ENCODE measurements at regions not wholly inside any gene's neighbourhood (a gene's known extent, or its start where the extent isn't known, plus 50 kb on each side); places are given as distances from the start of the nearest gene placed in this dataset.

DNA sequence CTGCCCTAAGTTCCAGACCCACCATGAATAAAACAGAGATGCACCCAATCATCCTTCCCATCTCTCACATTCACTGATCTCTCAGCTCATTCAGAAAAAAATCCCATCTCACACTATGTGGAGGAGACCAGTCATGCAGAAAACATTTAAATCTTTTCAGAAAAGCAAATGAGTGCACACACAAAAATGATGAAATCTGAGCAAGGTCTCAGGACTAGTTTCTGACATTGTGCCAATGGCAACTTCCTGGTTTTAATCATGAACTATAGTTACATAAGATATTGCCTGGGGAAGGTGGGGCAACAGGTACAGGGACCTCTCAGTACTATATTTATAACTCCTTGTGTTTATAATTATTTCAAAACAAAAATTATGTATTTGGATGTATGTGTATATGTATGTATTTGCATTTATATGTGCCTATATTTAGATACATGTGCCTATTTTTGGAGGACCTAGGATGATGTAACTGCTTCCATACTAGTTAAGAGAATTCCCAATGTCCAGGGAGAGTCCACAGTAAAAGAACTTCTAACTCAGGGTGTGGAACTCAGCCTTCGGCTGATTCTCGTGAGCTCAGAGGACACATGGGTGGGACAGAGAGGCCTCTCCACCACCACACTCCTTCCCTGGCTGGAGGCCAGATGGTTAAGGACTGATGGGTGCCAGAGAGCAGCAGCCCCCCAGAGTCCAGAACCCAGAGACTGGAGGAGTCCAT, 71.7 kb upstream of the MAP3K4 start:
- Mint-ChIP-seq H3K36me3 (ENCODE audit: low read depth) (peaks cover 4% of the 10 kb centered on the region), H3K9me3 (peaks cover 6% of the 10 kb centered on the region), H3K4me1 (no peaks in the 10 kb centered on the region), H3K27me3 (ENCODE audit: low read depth) (no peaks in the 10 kb centered on the region), H3K27ac (ENCODE audit: unreplicated experiment) (no peak overlapping the region), H3K4me3 (no peak overlapping the region)
- TF ChIP-seq, protein P1, sequence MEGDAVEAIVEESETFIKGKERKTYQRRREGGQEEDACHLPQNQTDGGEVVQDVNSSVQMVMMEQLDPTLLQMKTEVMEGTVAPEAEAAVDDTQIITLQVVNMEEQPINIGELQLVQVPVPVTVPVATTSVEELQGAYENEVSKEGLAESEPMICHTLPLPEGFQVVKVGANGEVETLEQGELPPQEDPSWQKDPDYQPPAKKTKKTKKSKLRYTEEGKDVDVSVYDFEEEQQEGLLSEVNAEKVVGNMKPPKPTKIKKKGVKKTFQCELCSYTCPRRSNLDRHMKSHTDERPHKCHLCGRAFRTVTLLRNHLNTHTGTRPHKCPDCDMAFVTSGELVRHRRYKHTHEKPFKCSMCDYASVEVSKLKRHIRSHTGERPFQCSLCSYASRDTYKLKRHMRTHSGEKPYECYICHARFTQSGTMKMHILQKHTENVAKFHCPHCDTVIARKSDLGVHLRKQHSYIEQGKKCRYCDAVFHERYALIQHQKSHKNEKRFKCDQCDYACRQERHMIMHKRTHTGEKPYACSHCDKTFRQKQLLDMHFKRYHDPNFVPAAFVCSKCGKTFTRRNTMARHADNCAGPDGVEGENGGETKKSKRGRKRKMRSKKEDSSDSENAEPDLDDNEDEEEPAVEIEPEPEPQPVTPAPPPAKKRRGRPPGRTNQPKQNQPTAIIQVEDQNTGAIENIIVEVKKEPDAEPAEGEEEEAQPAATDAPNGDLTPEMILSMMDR (conservative IDR thresholded peaks at IDR 0.05) = no peak
- no peak for DNase-seq (ENCODE audit: low read depth, low spot score)

GRCh38 chr6:160921095-160921494, 70.5 kb upstream of the MAP3K4 start:
- DNase-seq (ENCODE audit: low read depth, low spot score) = no peak
- Mint-ChIP-seq H3K36me3 (ENCODE audit: low read depth) (peaks cover 4% of the 10 kb centered on the region), H3K4me1 (no peaks in the 10 kb centered on the region), H3K4me3 (no peak overlapping the region), H3K9me3 (peaks cover 6% of the 10 kb centered on the region), H3K27me3 (ENCODE audit: low read depth) (no peaks in the 10 kb centered on the region), H3K27ac (ENCODE audit: unreplicated experiment) (no peak overlapping the region)
- TF ChIP-seq, protein P1 (conservative IDR thresholded peaks at IDR 0.05) = no peak

- Mint-ChIP-seq H3K27me3 (ENCODE audit: low read depth) (peaks cover 7% of the 10 kb centered on the region), H3K9me3 (peaks cover under 1% of the 10 kb centered on the region), H3K4me1 (peaks cover 8% of the 10 kb centered on the region), H3K4me3 (no peak overlapping the region), H3K36me3 (ENCODE audit: low read depth) (no peaks in the 10 kb centered on the region), H3K27ac (ENCODE audit: unreplicated experiment) (peak overlapping the region; percentile 44)
- DNase-seq (ENCODE audit: low read depth, low spot score) = no peak
- TF ChIP-seq, protein P1 (conservative IDR thresholded peaks at IDR 0.05) = no peak
Measured at GRCh38 chr6:160926281-160927276, 65.0 kb upstream of the MAP3K4 start.

GRCh38 chr6:160927416-160927815, 64.2 kb upstream of the MAP3K4 start:
- Mint-ChIP-seq H3K36me3 (ENCODE audit: low read depth) (no peaks in the 10 kb centered on the region), H3K4me3 (no peak overlapping the region), H3K9me3 (no peaks in the 10 kb centered on the region), H3K27me3 (ENCODE audit: low read depth) (peaks cover 7% of the 10 kb centered on the region), H3K4me1 (peaks cover 11% of the 10 kb centered on the region), H3K27ac (ENCODE audit: unreplicated experiment) (no peak overlapping the region)
- TF ChIP-seq, protein P1 (conservative IDR thresholded peaks at IDR 0.05) = no peak
- no peak for DNase-seq (ENCODE audit: low read depth, low spot score)

- Mint-ChIP-seq H3K36me3 (ENCODE audit: low read depth) (no peaks in the 10 kb centered on the region), H3K4me3 (peak overlapping the region; percentile 22), H3K27ac (ENCODE audit: unreplicated experiment) (no peak overlapping the region), H3K27me3 (ENCODE audit: low read depth) (peaks cover 7% of the 10 kb centered on the region), H3K4me1 (peaks cover 11% of the 10 kb centered on the region), H3K9me3 (no peaks in the 10 kb centered on the region)
- no peak for DNase-seq (ENCODE audit: low read depth, low spot score)
- TF ChIP-seq, protein P1 (conservative IDR thresholded peaks at IDR 0.05) = no peak
Measured at GRCh38 chr6:160929361-160929760, 62.2 kb upstream of the MAP3K4 start.
